ENCODE measurements at regions not wholly inside any gene's neighbourhood (a gene's known extent, or its start where the extent isn't known, plus 50 kb on each side); places are given as distances from the start of the nearest gene placed in this dataset.

- Histone ChIP-seq H3K4me3 (no peak overlapping the region), H3K36me3 (no peaks in the 10 kb centered on the region), H3K9me3 (no peaks in the 10 kb centered on the region), H3K4me1 (no peaks in the 10 kb centered on the region), H3K27me3 (no peaks in the 10 kb centered on the region), H3K27ac (no peak overlapping the region)
- TF ChIP-seq POLR2A (IDR thresholded peaks at IDR 0.05) (no peak), CTCF (IDR thresholded peaks at IDR 0.05) (no peak)
- intact Hi-C loops (cut with DNase I): no loop called here
- WGBS (ENCODE audit: insufficient coverage, low coverage, low lambda C conversion rate, missing lambda C conversion rate): 95% methylated on average over 2 of the region's 2 CpGs
- ATAC-seq (no peak), DNase-seq (no peak)
Observed at GRCh38 chr6:132234356-132234755, 166.9 kb downstream of the MOXD1 start.

- Histone ChIP-seq H3K36me3 (no peaks in the 10 kb centered on the region), H3K4me3 (no peak overlapping the region), H3K27ac (no peak overlapping the region), H3K9me3 (no peaks in the 10 kb centered on the region), H3K27me3 (no peaks in the 10 kb centered on the region), H3K4me1 (no peaks in the 10 kb centered on the region)
- TF ChIP-seq CTCF (IDR thresholded peaks at IDR 0.05) (no peak), POLR2A (IDR thresholded peaks at IDR 0.05) (no peak)
- ATAC-seq (no peak), DNase-seq (no peak)
- intact Hi-C loops (cut with DNase I): no loop called here
- 76% methylated on average over 4 of the region's 4 CpGs for WGBS (ENCODE audit: insufficient coverage, low coverage, low lambda C conversion rate, missing lambda C conversion rate)
Observed at GRCh38 chr6:132231121-132231884, 170.0 kb downstream of the MOXD1 start.

- intact Hi-C loops (cut with DNase I): loop anchor here (10.0 kb wide), 1 partner anchor 304 kb away; no protein-coding TSS in a partner anchor
- H3K4me3 ChIP-seq: no peak overlapping the region
- H3K36me3 ChIP-seq: no peaks in the 10 kb centered on the region
- no peak for DNase-seq
- ATAC-seq: no peak
- WGBS (ENCODE audit: insufficient coverage, low coverage, low lambda C conversion rate, missing lambda C conversion rate): 75% methylated on average over 1 of the region's 1 CpG
- H3K27me3 ChIP-seq: no peaks in the 10 kb centered on the region
- no peak overlapping the region for H3K27ac ChIP-seq
- no peaks in the 10 kb centered on the region for H3K4me1 ChIP-seq
- H3K9me3 ChIP-seq: no peaks in the 10 kb centered on the region
- TF ChIP-seq POLR2A (IDR thresholded peaks at IDR 0.05): no peak
- no peak for TF ChIP-seq CTCF (IDR thresholded peaks at IDR 0.05)
Observed at GRCh38 chr6:132228894-132229293, 172.4 kb downstream of the MOXD1 start.

- Histone ChIP-seq H3K27me3 (no peaks in the 10 kb centered on the region), H3K4me3 (no peak overlapping the region), H3K9me3 (no peaks in the 10 kb centered on the region), H3K4me1 (no peaks in the 10 kb centered on the region), H3K27ac (no peak overlapping the region), H3K36me3 (no peaks in the 10 kb centered on the region)
- no peak for TF ChIP-seq CTCF (IDR thresholded peaks at IDR 0.05)
- no peak for TF ChIP-seq POLR2A (IDR thresholded peaks at IDR 0.05)
- no peak for DNase-seq
- no peak for ATAC-seq
- intact Hi-C loops (cut with DNase I): loop anchor here (10.0 kb wide), 1 partner anchor 303 kb away; no protein-coding TSS in a partner anchor
Observed at GRCh38 chr6:132227904-132228303, 173.4 kb downstream of the MOXD1 start.
